Muscle of leg (tissue), 3 donors: ENCODE measurements at regions not wholly inside any gene's neighbourhood (a gene's known extent, or its start where the extent isn't known, plus 50 kb on each side); places are given as distances from the start of the nearest gene placed in this dataset.

Experiments used
- DNase-seq: peaks from one replicate; pipeline ENCODE4 v3.0.0; 2013
- H3K27ac ChIP-seq: one replicate; pipeline ENCODE4 v1.5.1; 2013; ENCODE audit warnings: mild to moderate bottlenecking, low read length, control low read depth
- H3K27me3 ChIP-seq: one replicate; pipeline ENCODE4 v1.6.1; 2013; ENCODE audit warnings: low read length; ENCODE audit not compliant: control insufficient read depth, insufficient read depth
- H3K36me3 ChIP-seq: one replicate; pipeline ENCODE4 v1.6.1; 2013; ENCODE audit warnings: low read length; ENCODE audit not compliant: control insufficient read depth, insufficient read depth
- H3K4me1 ChIP-seq: one replicate; pipeline ENCODE4 v1.6.1; 2013; ENCODE audit warnings: low read length; ENCODE audit not compliant: control insufficient read depth, insufficient read depth
- H3K4me3 ChIP-seq: one replicate; pipeline ENCODE4 v1.5.1; 2013; ENCODE audit warnings: low read length, control low read depth
- H3K9me3 ChIP-seq: replicated peaks from 2 replicates; pipeline ENCODE4 v1.6.1; 2013; ENCODE audit warnings: low read depth, low read length; ENCODE audit not compliant: control insufficient read depth
- WGBS: methylation state at CpG from one replicate; pipeline ENCODE4 v1.1.5; 2013; ENCODE audit warnings: missing lambda C conversion rate; ENCODE audit not compliant: insufficient coverage; 5-methylcytosine and 5-hydroxymethylcytosine counted together

DNA sequence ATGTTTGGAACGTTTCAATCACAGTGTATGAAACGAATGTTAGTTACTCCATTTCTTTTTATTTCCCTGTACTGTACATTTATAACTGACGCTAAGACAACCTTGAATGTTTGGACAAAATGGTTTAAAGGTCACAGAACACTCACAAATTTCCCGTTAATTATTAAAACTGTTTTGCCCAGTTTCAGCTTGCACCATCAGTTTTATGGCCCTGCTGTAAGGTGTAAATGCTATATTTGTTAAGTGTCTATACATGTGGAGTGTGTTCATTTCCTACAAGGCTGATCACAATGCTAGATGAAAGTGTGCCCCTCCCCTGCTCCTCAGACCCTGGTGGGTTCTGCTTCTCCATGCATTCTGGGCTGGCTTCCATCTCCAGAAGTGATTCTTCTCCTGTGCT, 57.9 kb upstream of the ETS2 start:
- no peaks in the 10 kb centered on the region for H3K27me3 ChIP-seq
- H3K36me3 ChIP-seq, result no peaks in the 10 kb centered on the region
- no peak overlapping the region for H3K4me3 ChIP-seq
- no peaks in the 10 kb centered on the region for H3K9me3 ChIP-seq
- WGBS, result no CpG with 5 or more reads among the region's 4 CpGs
- no peak for DNase-seq
- no peak overlapping the region for H3K27ac ChIP-seq
- peaks cover 7% of the 10 kb centered on the region for H3K4me1 ChIP-seq

DNA sequence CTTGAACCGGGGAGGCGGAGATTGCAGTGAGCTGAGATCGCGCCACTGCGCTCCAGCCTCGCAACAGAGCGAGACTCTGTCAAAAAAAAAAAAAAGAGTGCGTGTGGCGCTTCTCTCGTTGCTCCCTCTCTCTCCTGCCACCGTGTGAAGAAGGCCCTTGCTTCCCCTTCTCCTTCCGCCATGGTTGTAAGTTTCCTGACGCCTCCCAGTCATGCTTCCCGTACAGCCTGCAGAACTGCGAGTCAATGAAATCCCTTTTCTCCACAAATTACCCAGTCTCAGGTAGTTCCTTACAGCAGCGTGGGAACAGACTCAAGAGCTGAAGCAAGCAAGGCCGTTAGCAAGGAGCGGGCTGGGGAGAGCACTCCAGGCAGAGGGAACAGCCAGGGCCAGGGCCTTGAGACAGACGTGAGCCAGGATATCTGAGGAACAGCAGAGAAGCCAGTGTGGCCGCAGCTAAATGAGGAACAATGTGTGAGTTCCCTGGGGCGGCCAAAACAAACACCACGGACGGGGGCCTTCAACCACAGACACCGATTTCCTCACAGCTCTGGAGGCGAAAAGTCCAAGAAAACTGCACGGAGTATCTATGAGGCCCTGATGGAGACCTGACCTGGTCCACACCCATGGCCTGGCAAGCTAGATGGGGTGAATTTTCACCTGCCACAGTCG, 54.2 kb upstream of the ETS2 start:
- Histone ChIP-seq H3K27ac (no peak overlapping the region), H3K27me3 (no peaks in the 10 kb centered on the region), H3K36me3 (no peaks in the 10 kb centered on the region), H3K4me1 (peaks cover 15% of the 10 kb centered on the region), H3K9me3 (no peaks in the 10 kb centered on the region), H3K4me3 (no peak overlapping the region)
- 77% methylated on average over 27 of the region's 27 CpGs for WGBS
- DNase-seq, result peak; percentile 51

DNA sequence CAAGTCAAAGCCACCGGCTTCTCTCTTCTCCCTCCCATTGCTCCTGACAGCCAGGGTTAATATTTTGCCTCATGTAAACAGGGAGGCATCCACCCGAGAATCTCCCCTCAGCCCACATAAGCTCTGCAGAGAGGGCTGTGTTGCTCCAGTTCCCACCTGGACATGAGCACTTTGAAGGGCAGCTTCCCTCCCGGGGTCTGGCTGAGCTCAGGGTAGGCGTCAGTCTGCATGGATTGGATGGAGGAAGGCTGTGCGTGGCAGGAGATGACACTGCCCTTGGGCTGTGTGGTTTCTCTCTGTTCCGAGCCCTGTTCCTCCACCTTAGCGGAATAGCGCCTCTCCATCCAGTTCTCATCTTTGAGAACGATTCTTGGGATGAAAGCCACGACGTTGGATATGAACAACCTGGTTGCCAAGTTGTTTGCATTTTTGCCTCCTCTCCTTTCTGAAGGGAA, 53.7 kb upstream of the ETS2 start:
- Histone ChIP-seq H3K9me3 (no peaks in the 10 kb centered on the region), H3K27me3 (no peaks in the 10 kb centered on the region), H3K27ac (no peak overlapping the region), H3K4me3 (no peak overlapping the region), H3K4me1 (peaks cover 15% of the 10 kb centered on the region), H3K36me3 (no peaks in the 10 kb centered on the region)
- DNase-seq, result no peak
- WGBS, result 82% methylated on average over 5 of the region's 11 CpGs

DNA sequence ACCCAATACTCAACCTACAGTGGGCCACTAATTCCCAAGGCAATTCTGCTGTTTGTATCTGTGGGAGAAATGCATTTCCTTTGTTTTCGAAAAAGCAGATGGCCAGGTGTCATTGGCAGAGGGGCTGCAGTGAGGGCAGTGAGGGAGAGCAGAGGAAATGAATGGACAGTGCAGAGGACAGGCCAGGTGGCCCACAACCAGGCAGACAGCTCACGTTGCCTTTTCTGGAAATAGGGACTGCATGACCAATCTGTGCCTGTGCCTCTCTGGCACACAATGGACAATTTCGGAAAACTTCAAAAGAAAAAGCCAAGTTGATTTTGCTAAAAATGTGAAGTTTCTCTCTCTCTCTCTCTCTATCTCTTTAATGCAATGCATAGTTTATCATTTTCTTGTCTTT, 52.6 kb upstream of the ETS2 start:
- Histone ChIP-seq H3K27ac (no peak overlapping the region), H3K4me1 (peaks cover 15% of the 10 kb centered on the region), H3K36me3 (no peaks in the 10 kb centered on the region), H3K27me3 (no peaks in the 10 kb centered on the region), H3K9me3 (no peaks in the 10 kb centered on the region), H3K4me3 (no peak overlapping the region)
- peak; percentile 54 for DNase-seq
- 7% methylated on average over 2 of the region's 3 CpGs for WGBS

DNA sequence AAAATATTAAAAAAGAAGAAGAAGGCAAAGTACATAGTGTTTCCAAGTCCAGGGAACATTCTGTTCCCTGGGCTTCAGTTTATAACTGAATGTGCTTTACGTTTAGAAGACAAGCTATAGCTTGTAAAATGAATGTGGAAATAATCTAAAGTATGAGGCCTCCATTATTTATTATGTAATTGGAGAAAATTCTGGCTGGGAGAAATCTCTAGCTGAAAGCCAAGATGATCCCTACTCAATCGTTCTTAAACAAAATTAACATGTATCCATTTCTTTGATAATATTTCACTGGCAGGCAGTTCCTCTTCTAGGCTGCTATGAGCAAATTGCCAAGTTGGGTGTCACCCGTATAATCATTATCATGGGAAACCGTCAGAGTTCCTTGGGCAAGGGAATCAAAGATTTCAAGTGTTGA, 52.2 kb upstream of the ETS2 start:
- Histone ChIP-seq H3K9me3 (no peaks in the 10 kb centered on the region), H3K4me3 (no peak overlapping the region), H3K4me1 (peaks cover 15% of the 10 kb centered on the region), H3K27me3 (no peaks in the 10 kb centered on the region), H3K36me3 (no peaks in the 10 kb centered on the region), H3K27ac (no peak overlapping the region)
- peak; percentile 83 for DNase-seq
- 0% methylated on average over 1 of the region's 4 CpGs for WGBS
